ENCODE measurements at regions not wholly inside any gene's neighbourhood (a gene's known extent, or its start where the extent isn't known, plus 50 kb on each side); places are given as distances from the start of the nearest gene placed in this dataset.

DNA sequence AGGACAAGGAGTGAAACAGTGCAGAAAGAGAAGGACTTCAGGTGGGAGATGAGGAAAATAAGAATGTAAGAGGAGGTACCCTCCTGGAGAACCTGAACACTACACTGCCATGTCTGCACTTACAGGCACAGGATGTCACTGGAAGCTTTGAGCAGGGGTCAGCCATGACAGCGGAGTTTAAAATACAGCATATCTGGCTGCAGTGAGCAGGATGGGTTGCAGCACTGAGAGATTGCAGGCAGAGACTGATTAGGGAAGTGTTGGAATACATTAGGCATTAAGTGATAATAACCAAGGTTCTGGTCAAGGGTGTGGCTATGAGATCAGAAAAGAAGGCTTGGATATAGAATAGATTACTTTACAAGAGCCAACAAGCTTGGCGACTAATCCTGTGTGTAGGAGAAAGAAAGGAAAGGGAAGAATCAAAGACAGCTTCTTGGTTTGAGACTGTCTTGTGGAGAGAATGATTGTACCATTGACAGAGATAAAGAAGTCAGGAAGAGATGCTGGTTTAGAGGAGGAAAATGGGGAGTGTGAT is 171.1 kb upstream of the RBMS1 start:
- no peak overlapping the region for H3K4me3 ChIP-seq (ENCODE audit: low read depth, low read length)
- DNase-seq: no peak
- no peaks in the 10 kb centered on the region for H3K27me3 ChIP-seq (ENCODE audit: insufficient read depth, low read depth, severe bottlenecking)
- no peaks in the 10 kb centered on the region for H3K36me3 ChIP-seq
- TF ChIP-seq, protein P1, sequence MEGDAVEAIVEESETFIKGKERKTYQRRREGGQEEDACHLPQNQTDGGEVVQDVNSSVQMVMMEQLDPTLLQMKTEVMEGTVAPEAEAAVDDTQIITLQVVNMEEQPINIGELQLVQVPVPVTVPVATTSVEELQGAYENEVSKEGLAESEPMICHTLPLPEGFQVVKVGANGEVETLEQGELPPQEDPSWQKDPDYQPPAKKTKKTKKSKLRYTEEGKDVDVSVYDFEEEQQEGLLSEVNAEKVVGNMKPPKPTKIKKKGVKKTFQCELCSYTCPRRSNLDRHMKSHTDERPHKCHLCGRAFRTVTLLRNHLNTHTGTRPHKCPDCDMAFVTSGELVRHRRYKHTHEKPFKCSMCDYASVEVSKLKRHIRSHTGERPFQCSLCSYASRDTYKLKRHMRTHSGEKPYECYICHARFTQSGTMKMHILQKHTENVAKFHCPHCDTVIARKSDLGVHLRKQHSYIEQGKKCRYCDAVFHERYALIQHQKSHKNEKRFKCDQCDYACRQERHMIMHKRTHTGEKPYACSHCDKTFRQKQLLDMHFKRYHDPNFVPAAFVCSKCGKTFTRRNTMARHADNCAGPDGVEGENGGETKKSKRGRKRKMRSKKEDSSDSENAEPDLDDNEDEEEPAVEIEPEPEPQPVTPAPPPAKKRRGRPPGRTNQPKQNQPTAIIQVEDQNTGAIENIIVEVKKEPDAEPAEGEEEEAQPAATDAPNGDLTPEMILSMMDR (IDR thresholded peaks at IDR 0.05; ENCODE audit: low read depth, low read length): no peak
- no peaks in the 10 kb centered on the region for H3K9me3 ChIP-seq (ENCODE audit: severe bottlenecking)
- H3K27ac ChIP-seq: no peak overlapping the region

DNA sequence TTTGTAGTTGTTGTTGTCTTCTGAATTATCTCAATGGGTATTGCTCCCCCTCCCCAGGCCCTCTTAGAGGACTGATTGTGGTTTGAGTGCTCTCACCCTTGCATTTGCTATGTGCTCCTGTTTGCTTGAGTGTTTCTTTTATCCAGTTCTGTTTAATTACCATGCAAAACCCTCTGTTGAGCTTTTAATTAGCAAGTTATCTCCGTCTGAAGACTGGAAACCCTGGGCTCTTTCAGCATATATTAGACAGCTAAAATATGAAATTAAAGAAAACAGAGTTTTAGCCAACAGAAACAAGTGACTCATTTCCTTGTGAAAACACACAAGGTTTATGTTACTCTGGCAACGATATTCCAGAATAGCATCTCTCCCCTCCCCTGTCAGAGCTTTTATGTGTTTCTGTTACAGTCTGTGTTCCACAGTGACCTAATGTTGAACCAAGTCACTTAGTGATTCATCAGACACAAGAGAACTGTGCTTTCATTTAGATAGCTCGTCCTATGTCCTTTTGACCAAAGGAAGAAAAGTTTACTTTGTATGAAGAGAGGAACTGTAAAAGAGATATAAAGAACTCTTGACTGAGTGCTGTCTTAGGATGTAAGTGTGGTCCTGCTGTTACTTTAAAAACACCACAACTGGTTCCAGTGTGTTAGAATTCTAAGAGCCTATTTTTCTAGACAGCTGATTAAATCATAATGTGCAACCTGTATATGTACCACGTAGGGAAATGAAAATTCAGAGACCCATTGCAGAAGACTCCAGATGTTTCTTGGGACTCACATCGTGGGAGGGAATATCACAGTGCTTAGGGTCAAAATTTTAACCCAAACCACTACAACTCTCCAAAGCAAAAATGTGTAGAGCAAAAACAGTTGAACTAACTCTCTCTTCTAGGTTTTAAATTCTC is 172.8 kb upstream of the RBMS1 start:
- TF ChIP-seq, protein P1 (IDR thresholded peaks at IDR 0.05; ENCODE audit: low read depth, low read length): no peak
- no peaks in the 10 kb centered on the region for H3K9me3 ChIP-seq (ENCODE audit: severe bottlenecking)
- no peaks in the 10 kb centered on the region for H3K27me3 ChIP-seq (ENCODE audit: insufficient read depth, low read depth, severe bottlenecking)
- H3K4me3 ChIP-seq (ENCODE audit: low read depth, low read length): no peak overlapping the region
- H3K36me3 ChIP-seq: no peaks in the 10 kb centered on the region
- no peak overlapping the region for H3K27ac ChIP-seq
- no peak for DNase-seq

DNA sequence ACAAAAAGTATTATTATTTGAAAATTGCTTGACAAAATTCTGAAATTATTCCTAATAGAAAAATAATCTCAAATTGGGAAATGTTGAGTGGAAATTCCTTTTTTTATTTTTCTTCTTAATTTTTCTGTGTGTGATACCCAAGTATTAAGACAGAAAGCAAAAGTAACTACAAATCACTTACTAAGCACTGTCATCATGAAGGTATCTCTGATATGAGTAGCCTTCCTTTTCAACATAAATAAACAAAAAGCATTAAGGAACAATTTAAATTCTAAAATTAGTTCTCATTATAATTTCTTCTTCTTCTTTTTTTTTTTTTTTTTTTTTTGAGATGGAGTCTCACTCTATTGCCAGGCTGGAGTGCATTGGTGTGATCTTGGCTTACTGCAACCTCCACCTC is 174.2 kb upstream of the RBMS1 start:
- Histone ChIP-seq H3K36me3 (no peaks in the 10 kb centered on the region), H3K27ac (no peak overlapping the region), H3K9me3 (ENCODE audit: severe bottlenecking) (no peaks in the 10 kb centered on the region), H3K4me3 (ENCODE audit: low read depth, low read length) (no peak overlapping the region), H3K27me3 (ENCODE audit: insufficient read depth, low read depth, severe bottlenecking) (no peaks in the 10 kb centered on the region)
- TF ChIP-seq, protein P1 (IDR thresholded peaks at IDR 0.05; ENCODE audit: low read depth, low read length): no peak
- no peak for DNase-seq

DNA sequence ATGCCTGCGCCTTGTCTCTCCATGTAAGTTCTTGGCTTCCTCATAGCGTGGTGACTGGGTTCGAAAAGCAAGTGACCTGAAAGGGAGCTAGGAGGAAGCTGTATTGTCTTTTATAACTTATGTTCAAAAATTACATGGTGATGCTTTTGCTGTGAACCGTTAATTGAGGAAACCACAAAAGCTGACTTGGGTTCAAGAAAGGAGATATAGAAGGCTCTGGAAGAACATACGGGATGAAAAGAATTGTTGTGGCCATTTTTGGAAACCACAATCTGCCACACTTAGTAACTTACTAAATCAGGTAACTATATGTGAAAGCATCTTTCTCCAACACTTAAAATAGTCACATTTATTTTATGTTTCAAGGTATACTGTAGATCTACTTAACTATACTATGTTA is 177.0 kb upstream of the RBMS1 start:
- Histone ChIP-seq H3K4me3 (ENCODE audit: low read depth, low read length) (no peak overlapping the region), H3K9me3 (ENCODE audit: severe bottlenecking) (no peaks in the 10 kb centered on the region), H3K27me3 (ENCODE audit: insufficient read depth, low read depth, severe bottlenecking) (no peaks in the 10 kb centered on the region), H3K36me3 (no peaks in the 10 kb centered on the region), H3K27ac (no peak overlapping the region)
- TF ChIP-seq, protein P1 (IDR thresholded peaks at IDR 0.05; ENCODE audit: low read depth, low read length): no peak
- DNase-seq: no peak

DNA sequence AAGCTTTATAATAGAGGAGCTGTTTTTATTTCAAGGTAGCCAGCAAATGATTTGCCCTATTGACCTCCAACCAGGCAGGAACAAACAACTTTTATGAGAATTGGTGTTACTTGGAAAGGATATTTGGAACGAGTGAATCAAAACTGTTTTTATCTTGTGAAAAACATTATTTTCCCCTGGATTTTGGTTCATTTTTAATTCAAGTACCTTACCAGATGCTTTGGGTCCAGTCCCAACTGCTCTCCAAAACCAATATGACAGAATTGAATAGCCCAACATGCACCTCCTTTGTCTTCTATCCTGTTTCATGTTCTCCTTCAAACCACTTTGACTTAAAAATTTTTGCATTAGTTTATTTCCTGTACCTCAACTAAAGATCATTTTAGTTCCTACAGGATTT is 178.6 kb upstream of the RBMS1 start:
- Histone ChIP-seq H3K27ac (no peak overlapping the region), H3K4me3 (ENCODE audit: low read depth, low read length) (no peak overlapping the region), H3K36me3 (no peaks in the 10 kb centered on the region), H3K9me3 (ENCODE audit: severe bottlenecking) (no peaks in the 10 kb centered on the region), H3K27me3 (ENCODE audit: insufficient read depth, low read depth, severe bottlenecking) (no peaks in the 10 kb centered on the region)
- DNase-seq: no peak
- TF ChIP-seq, protein P1 (IDR thresholded peaks at IDR 0.05; ENCODE audit: low read depth, low read length): no peak
